NCI-H2029 treated with DMSO at 0.1 percent for 48 hours (cell line): ENCODE measurements at regions not wholly inside any gene's neighbourhood (a gene's known extent, or its start where the extent isn't known, plus 50 kb on each side); places are given as distances from the start of the nearest gene placed in this dataset.

Experiments used
- DNase-seq: peaks from one replicate; lab custom pipeline; 2025; lab: John Stamatoyannopoulos, UW

GRCh38 chr2:163368655-163369054, 367.2 kb downstream of the FIGN start:
- no peak for DNase-seq

- no peak for DNase-seq
Measured at GRCh38 chr2:163367825-163368582, 367.8 kb downstream of the FIGN start.

- DNase-seq, result no peak
Measured at GRCh38 chr2:163364736-163365135, 371.1 kb downstream of the FIGN start.

GRCh38 chr2:163353551-163353950, 382.3 kb downstream of the FIGN start:
- no peak for DNase-seq

GRCh38 chr2:163351966-163352365, 383.8 kb downstream of the FIGN start:
- no peak for DNase-seq

- DNase-seq, result no peak
Measured at GRCh38 chr2:163351143-163351542, 384.7 kb downstream of the FIGN start.

GRCh38 chr2:163348857-163349380, 386.9 kb downstream of the FIGN start:
- DNase-seq, result no peak

GRCh38 chr2:163347982-163348856, 387.6 kb downstream of the FIGN start:
- DNase-seq, result no peak

GRCh38 chr2:163345795-163346573, 389.8 kb downstream of the FIGN start:
- DNase-seq, result peak; percentile 24

GRCh38 chr2:163343316-163343715, 392.5 kb downstream of the FIGN start:
- DNase-seq, result no peak

GRCh38 chr2:163341426-163341825, 394.4 kb downstream of the FIGN start:
- no peak for DNase-seq

GRCh38 chr2:163338270-163338669, 397.5 kb downstream of the FIGN start:
- DNase-seq, result no peak

- peak; percentile 29 for DNase-seq
Measured at GRCh38 chr2:163324677-163325076, 411.1 kb downstream of the FIGN start.

- DNase-seq, result no peak
Measured at GRCh38 chr2:163319006-163319405, 416.8 kb downstream of the FIGN start.

- no peak for DNase-seq
Measured at GRCh38 chr2:163314712-163315111, 421.1 kb downstream of the FIGN start.

- DNase-seq, result no peak
Measured at GRCh38 chr2:163312713-163313112, 423.1 kb downstream of the FIGN start.

- DNase-seq, result no peak
Measured at GRCh38 chr2:163306647-163307046, 429.2 kb downstream of the FIGN start.

- DNase-seq, result no peak
Measured at GRCh38 chr2:163302141-163302540, 433.7 kb downstream of the FIGN start.

GRCh38 chr2:163291790-163292189, 444.0 kb downstream of the FIGN start:
- DNase-seq, result no peak

- no peak for DNase-seq
Measured at GRCh38 chr2:163281717-163282116, 443.1 kb upstream of the KCNH7 start.

GRCh38 chr2:163269374-163270021, 430.9 kb upstream of the KCNH7 start:
- no peak for DNase-seq

- no peak for DNase-seq
Measured at GRCh38 chr2:163266772-163267171, 428.2 kb upstream of the KCNH7 start.
